Endothelial cell of umbilical vein (primary cell): ENCODE measurements at regions not wholly inside any gene's neighbourhood (a gene's known extent, or its start where the extent isn't known, plus 50 kb on each side); places are given as distances from the start of the nearest gene placed in this dataset.

Experiments
- BruUV-seq: library from RNA; stranded (reverse); fragments of 400-500 nt; replicated peaks from 2 replicates; lab custom pipeline; 2021; lab: Mats Ljungman, UMichigan
- CTCF ChIA-PET: fragments of 300-600, 350-600 bp; sonication (Branson Sonifier 250); formaldehyde crosslinking; loops from one replicate; lab custom pipeline; 2021; ENCODE audit warnings: antibody characterized with exemption, inconsistent platforms; lab: Charles Lee
- POLR2A ChIA-PET: fragments of 300-600, 350-600 bp; sonication (Branson Sonifier 250); formaldehyde crosslinking; loops from one replicate; lab custom pipeline; 2021; ENCODE audit warnings: antibody characterized with exemption, inconsistent platforms; lab: Charles Lee
- DNase-seq: peaks from one replicate; pipeline ENCODE4 v3.0.0-alpha.2; 2011; ENCODE audit warnings: low read depth, low spot score
- FAIRE-seq: peaks from 2 replicates; lab custom pipeline; 2011; peaks lifted over from hg19 to GRCh38; lab: Jason Lieb, UNC
- H2AFZ ChIP-seq: 2 replicates; pipeline ENCODE4 v1.6.0; 2012; ENCODE audit warnings: low read depth, low read length, control low read depth, inconsistent platforms
- H3K27ac ChIP-seq: 2 replicates; pipeline ENCODE4 v1.5.1; 2011; ENCODE audit warnings: low read depth, mild to moderate bottlenecking, control low read depth, low read length, moderate library complexity; ENCODE audit not compliant: insufficient read depth
- H3K27me3 ChIP-seq, 2 experiments: 2 replicates each; pipeline versions ENCODE4 v1.6.0 to v1.6.1; 2011; ENCODE audit warnings: low read length in 2 of 2, mixed read lengths in 1 of 2; ENCODE audit not compliant: control insufficient read depth in 2 of 2, insufficient read depth in 2 of 2
- H3K36me3 ChIP-seq, 2 experiments: 2 replicates in 1 of 2; 3 replicates in 1 of 2; pipeline ENCODE4 v1.5.1; 2011; ENCODE audit warnings: low read length in 2 of 2, mild to moderate bottlenecking in 1 of 2, moderate library complexity in 1 of 2; ENCODE audit not compliant: control insufficient read depth in 2 of 2, insufficient read depth in 2 of 2; ENCODE audit errors: extremely low read depth in 1 of 2
- H3K4me1 ChIP-seq: 3 replicates; pipeline ENCODE4 v1.5.1; 2011; ENCODE audit warnings: mild to moderate bottlenecking, low read length; ENCODE audit not compliant: control insufficient read depth, insufficient read depth; ENCODE audit errors: extremely low read depth
- H3K4me2 ChIP-seq: 2 replicates; pipeline ENCODE4 v1.6.1; 2011; ENCODE audit warnings: low read length, control low read depth, mixed read lengths; ENCODE audit not compliant: insufficient read depth
- H3K4me3 ChIP-seq, 3 experiments: fragments of 200-600 bp in 1 of 3; sonication (generic), shearing (Covaris generic) in 1 of 3; replicated peaks in 1 of 3; 2 replicates each; pipeline ENCODE4 v1.5.1; 2011 to 2016; ENCODE audit warnings: control low read depth in 3 of 3, low read length in 3 of 3, mild to moderate bottlenecking in 2 of 3, inconsistent platforms in 1 of 3, low read depth in 1 of 3, moderate library complexity in 1 of 3; ENCODE audit not compliant: insufficient read depth in 1 of 3
- H3K79me2 ChIP-seq: 2 replicates; pipeline ENCODE4 v1.6.0; 2012; ENCODE audit warnings: low read length, inconsistent platforms; ENCODE audit not compliant: control insufficient read depth, insufficient read depth
- H3K9ac ChIP-seq: replicated peaks from 2 replicates; pipeline ENCODE3; 2011; ENCODE audit warnings: low read length, control low read depth; ENCODE audit not compliant: insufficient read depth; ENCODE audit errors: extremely low read depth
- H3K9me1 ChIP-seq: replicated peaks from 3 replicates; pipeline ENCODE4 v1.6.0; 2011; ENCODE audit warnings: mild to moderate bottlenecking, low read length; ENCODE audit not compliant: control insufficient read depth, insufficient read depth; ENCODE audit errors: extremely low read depth
- H3K9me3 ChIP-seq: replicated peaks from 2 replicates; pipeline ENCODE4 v1.5.1; 2012; ENCODE audit warnings: low read length, inconsistent platforms; ENCODE audit not compliant: control insufficient read depth, insufficient read depth
- H4K20me1 ChIP-seq: replicated peaks from 2 replicates; pipeline ENCODE3; 2011; ENCODE audit warnings: mild to moderate bottlenecking, low read length; ENCODE audit not compliant: control insufficient read depth, insufficient read depth; ENCODE audit errors: extremely low read depth
- EZH2 ChIP-seq: IDR thresholded peaks from 2 replicates; pipeline ENCODE4 v1.6.1; 2012; ENCODE audit warnings: borderline replicate concordance, low read depth, mild to moderate bottlenecking, moderate library complexity, low read length, inconsistent platforms; ENCODE audit not compliant: severe bottlenecking
- FOS ChIP-seq: IDR thresholded peaks from 2 replicates; pipeline ENCODE4 v1.6.1; 2011; ENCODE audit warnings: mild to moderate bottlenecking, low read length, moderate library complexity, borderline replicate concordance; ENCODE audit not compliant: insufficient read depth
- GATA2 ChIP-seq: IDR thresholded peaks from 2 replicates; pipeline ENCODE4 v1.7.0; 2011; ENCODE audit warnings: low read depth, mild to moderate bottlenecking, moderate library complexity, mixed read lengths, low read length; ENCODE audit not compliant: insufficient read length, insufficient read depth
- JUN ChIP-seq: IDR thresholded peaks from 2 replicates; pipeline ENCODE4 v1.6.1; 2011; ENCODE audit warnings: borderline replicate concordance, low read depth; ENCODE audit not compliant: insufficient read length, insufficient read depth
- MYC ChIP-seq: IDR thresholded peaks from one replicate; pipeline ENCODE4 v1.6.1; 2011; ENCODE audit warnings: mild to moderate bottlenecking, low read depth, low read length
- POLR2A ChIP-seq: IDR thresholded peaks from 2 replicates; pipeline ENCODE4 v1.6.1; 2012; ENCODE audit warnings: low read depth, mild to moderate bottlenecking, control low read depth, low read length
- POLR2AphosphoS5 ChIP-seq: IDR thresholded peaks from 2 replicates; pipeline ENCODE4 v1.6.1; 2012; ENCODE audit warnings: low read depth, mild to moderate bottlenecking, control low read depth, low read length, moderate library complexity; ENCODE audit not compliant: insufficient read depth
- dilution Hi-C: fragments of 300-500 bp; cut with MboI; formaldehyde crosslinking; loops from one replicate; pipeline ENCODE4 v1.15.0; 2019; ENCODE audit warnings: low sequenced_read_pairs; ENCODE audit not compliant: extremely low pct_ligation_motif_present
- intact Hi-C: fragments of 100-400 bp; cut with micrococcal nuclease; formaldehyde crosslinking; loops from one replicate; pipeline ENCODE4 v1.10.0; 2022
- TF ChIP-seq, protein P1 (sequence below): IDR thresholded peaks from 2 replicates; pipeline ENCODE4 v1.6.1; 2011; ENCODE audit not compliant: insufficient read depth, insufficient read length
- TF ChIP-seq, protein P2 (sequence below), 2 donors: IDR thresholded peaks; 1 replicate in 1 of 2; 2 replicates in 1 of 2; pipeline ENCODE4 v1.5.1; 2011; ENCODE audit warnings: low read length in 2 of 2, mild to moderate bottlenecking in 2 of 2, moderate library complexity in 2 of 2, control low read depth in 1 of 2, inconsistent platforms in 1 of 2, low read depth in 1 of 2; ENCODE audit not compliant: insufficient read depth in 1 of 2; ENCODE audit errors: extremely low read depth in 1 of 2

DNA sequence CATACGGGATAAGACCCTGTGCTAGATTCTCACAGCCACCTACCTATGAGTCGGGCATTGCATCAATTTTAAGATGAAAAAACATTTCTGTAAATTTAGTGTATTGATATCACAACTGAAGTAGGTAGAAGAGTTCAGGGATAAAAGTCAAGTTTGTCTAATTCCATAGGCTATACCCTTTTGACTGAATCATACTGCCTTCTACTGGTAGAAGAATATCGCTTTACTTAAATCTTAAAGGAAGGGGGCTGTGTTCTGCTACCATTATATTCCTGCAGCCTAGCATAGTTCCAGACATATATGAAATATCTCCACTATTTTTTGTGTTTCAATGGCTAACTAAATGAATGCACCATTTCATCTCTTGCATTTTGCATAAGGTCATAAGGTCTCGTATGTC, 1128.6 kb downstream of the CDH8 start:
- H2AFZ ChIP-seq, result no peak overlapping the region
- H3K9me3 ChIP-seq, result peaks cover 6% of the 10 kb centered on the region
- no peaks in the 10 kb centered on the region for H3K36me3 ChIP-seq
- H3K27me3 ChIP-seq, result no peaks in the 10 kb centered on the region
- no peaks in the 10 kb centered on the region for H4K20me1 ChIP-seq
- H3K27ac ChIP-seq, result no peak overlapping the region
- BruUV-seq, result no TSS peak
- dilution Hi-C loops (no loop called here), intact Hi-C loops (no loop called here)
- POLR2A ChIA-PET, result no interaction called here
- H3K79me2 ChIP-seq, result no peaks in the 10 kb centered on the region
- no peak for DNase-seq
- CTCF ChIA-PET, result no interaction called here
- H3K4me2 ChIP-seq, result no peak overlapping the region
- no peak for FAIRE-seq
- H3K9ac ChIP-seq, result no peak overlapping the region
- H3K4me1 ChIP-seq, result no peaks in the 10 kb centered on the region
- TF ChIP-seq EZH2 (no peak), POLR2AphosphoS5 (no peak), MYC (no peak), FOS (no peak), POLR2A (no peak), GATA2 (no peak), JUN (no peak)
- TF ChIP-seq, protein P1, sequence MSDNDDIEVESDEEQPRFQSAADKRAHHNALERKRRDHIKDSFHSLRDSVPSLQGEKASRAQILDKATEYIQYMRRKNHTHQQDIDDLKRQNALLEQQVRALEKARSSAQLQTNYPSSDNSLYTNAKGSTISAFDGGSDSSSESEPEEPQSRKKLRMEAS, result no peak
- TF ChIP-seq, protein P2, sequence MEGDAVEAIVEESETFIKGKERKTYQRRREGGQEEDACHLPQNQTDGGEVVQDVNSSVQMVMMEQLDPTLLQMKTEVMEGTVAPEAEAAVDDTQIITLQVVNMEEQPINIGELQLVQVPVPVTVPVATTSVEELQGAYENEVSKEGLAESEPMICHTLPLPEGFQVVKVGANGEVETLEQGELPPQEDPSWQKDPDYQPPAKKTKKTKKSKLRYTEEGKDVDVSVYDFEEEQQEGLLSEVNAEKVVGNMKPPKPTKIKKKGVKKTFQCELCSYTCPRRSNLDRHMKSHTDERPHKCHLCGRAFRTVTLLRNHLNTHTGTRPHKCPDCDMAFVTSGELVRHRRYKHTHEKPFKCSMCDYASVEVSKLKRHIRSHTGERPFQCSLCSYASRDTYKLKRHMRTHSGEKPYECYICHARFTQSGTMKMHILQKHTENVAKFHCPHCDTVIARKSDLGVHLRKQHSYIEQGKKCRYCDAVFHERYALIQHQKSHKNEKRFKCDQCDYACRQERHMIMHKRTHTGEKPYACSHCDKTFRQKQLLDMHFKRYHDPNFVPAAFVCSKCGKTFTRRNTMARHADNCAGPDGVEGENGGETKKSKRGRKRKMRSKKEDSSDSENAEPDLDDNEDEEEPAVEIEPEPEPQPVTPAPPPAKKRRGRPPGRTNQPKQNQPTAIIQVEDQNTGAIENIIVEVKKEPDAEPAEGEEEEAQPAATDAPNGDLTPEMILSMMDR (IDR thresholded peaks at IDR 0.05; ENCODE audit: extremely low read depth in 1 of 2, insufficient read depth in 1 of 2, low read depth in 1 of 2, low read length in 2 of 2), result no peak
- H3K9me1 ChIP-seq, result no peaks in the 10 kb centered on the region
- H3K4me3 ChIP-seq, result no peak overlapping the region
